GM19035 (cell line): ENCODE measurements at regions not wholly inside any gene's neighbourhood (a gene's known extent, or its start where the extent isn't known, plus 50 kb on each side); places are given as distances from the start of the nearest gene placed in this dataset.
"Not testable (repeated sequence)": the region's sequence is repeated elsewhere in the genome, so short reads cannot be mapped to it uniquely, and the experiment has no call there.

ENCODE experiments used
- ATAC-seq: cut with Tn5 transposase; IDR thresholded peaks from one replicate; pipeline ENCODE4 v1.9.1; 2021; ENCODE audit not compliant: unreplicated experiment

DNA sequence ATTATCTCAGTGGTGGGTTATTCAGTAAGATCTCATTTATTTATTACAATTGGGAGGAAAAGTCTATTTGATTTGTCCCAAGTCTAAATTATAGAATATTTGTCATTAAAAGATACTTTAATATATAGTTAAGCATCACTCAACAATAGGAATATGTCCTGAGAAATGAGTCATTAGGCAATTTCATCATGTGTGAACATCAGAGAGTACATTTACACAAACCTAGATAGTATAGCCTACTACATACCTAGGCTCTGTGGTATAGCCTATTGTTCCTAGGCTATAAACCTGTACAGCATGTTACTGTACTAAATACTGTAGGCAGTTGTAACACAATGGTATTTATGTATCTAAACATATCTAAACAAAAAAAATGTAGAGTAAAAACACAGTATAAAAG is 135.0 kb upstream of the RASA1 start:
- ATAC-seq, result no peak

DNA sequence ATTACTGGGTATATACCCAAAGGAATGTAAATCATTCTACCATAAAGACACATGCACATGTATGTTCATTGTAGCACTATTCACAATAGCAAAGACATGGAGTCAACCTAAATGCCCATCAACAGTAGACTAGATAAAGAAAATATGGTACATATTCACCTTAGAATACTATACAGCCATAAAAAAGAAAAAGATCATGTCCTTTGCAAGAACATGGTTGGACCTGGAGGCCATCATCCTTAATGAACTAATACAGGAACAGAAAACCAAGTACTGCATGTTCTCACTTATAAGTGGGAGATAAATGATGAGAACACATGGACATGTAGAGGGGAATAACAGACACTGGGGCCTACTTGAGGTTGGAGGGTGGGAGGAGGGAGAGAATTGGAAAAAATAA is 133.2 kb upstream of the RASA1 start:
- not testable (repeated sequence) for ATAC-seq

DNA sequence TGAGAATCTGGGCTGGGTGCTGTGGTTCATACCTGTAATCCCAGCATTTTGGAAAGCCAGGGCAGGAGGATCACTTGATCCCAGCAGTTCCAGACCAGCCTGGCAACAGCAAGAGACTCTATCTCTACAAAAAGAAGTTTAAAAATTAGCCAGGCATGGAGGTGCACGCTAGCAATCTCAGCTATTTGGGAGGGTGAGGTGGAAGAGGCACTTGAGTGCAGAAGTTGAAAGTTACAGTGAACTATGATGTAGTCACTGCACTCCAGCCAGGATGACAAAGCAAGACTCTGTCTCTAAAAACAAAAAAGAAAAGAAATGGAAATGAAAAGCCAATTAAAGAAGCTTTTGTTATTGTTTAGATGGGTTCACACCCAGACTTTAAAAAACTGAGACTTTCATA is 131.6 kb upstream of the RASA1 start:
- no peak for ATAC-seq

DNA sequence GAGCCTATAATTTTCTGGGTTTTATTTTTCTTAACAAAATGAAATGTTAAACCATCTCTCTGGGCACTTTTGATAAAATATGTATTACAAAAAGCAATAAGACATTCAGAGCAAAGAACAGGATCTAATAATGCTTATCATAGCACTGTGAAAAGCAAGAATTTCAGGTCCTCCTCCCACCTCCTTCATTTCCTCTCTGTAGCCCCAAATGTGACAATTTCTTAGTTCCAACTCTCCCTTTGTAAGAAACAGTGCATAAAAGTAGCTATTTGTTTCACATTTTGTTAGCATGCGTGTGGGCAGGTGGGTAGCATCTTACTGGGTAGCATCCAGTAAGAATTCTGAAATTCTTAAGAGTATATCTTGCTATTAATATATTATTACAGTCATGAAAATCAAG is 130.9 kb upstream of the RASA1 start:
- ATAC-seq, result no peak

DNA sequence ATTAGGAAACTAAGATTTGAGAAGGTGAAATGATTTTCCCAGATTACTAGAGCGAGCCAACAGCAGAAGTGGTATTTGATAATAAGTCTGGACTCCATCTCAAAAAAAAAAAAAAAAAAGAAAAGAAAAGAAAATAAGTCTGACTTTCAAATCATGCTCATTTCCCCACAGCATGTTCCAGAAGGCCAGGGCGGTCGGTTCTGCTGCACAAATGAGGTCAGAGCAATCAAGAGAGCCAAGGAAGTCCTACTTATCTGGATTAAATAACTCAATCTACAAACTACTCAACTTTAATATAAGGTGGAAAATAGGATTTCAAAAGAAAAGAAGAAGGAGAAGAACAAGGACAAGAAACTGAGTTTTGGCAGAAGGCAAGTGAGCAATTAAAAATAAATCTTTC is 130.4 kb upstream of the RASA1 start:
- no peak for ATAC-seq

DNA sequence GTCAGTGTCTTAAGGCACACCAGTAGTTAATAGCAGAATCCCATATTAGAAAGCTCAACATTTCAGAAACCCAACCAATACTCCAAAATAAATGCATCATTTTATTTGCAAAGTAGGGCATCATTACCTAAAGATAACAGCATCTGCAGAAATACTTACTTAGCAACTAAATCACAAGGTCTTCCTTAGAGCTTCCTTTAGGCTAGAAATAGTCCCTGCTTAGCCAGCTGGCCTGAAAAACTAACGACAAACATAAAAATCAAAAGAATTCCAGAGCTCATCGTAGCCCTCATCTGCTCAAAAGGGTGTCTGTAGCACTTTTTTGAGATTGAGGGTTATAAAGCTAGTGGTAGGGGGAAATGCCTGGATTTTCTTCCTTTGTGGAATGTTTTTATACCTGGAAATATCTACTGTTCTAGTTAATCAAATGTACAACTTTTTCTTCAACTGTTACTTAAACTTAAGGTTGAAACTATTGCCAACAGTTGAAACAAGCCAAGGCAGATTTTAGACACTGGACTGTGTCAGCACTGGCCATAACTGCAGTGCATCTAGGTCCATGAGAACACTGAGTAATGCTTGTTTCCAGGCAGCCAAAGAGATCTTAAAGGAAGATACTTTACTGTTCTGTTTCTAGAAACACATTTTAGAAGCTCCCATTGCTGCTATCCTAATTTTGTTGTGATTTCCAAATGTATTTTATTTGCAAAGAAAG is 129.4 kb upstream of the RASA1 start:
- ATAC-seq, result no peak

DNA sequence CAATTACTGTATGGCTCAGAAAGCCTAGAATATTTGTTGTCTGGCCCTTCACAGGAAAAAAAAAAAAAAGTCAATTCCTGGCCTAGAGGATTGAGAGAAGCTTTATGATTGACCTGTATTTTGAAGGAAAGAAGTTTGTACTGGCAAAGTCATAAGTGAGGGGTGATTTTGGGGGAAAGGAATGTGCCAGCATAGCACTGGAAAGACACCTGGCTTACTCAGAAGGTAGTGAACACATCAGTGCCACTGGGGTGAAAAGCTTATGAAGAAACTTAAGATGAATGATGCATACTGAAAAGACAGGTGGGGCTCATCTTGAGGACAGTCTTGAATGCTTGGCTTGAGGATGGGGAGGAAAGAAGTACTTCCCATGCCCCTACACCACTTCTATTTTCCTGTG is 127.9 kb upstream of the RASA1 start:
- no peak for ATAC-seq

DNA sequence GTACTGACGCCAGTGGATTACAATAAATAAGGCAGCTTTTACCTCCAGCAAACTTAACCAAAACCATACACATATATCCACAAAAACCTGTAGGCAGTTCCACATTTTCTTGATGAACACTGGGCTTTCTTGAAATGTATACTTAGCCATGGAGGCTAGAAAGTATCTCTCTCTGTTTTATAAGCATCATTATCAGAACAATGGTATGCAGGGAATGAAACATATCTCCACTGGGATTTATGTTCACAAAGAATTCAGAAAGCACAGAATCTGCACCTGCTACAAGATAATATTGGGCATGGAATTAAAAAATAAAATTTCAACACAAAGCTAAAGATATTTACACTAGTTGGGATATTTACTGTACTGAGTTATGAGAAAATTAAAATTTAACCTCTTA is 126.1 kb upstream of the RASA1 start:
- ATAC-seq, result no peak

DNA sequence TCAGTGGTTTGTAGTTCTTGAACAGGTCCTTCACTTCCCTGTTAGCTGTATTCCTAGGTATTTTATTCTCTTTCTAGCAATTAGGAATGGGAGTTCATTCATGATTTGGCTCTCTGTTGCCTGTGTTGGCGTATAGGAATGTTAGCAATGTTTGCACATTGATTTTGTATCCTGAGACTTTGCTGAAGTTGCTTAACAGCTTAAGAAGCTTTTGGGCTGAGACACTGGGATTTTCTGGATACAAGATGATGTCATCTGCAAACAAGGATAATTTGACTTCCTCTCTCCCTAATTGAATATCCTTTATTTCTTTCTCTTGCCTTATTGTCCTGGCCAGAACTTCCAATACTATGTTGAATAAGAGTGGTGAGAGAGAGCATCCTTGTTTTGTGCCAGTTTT is 121.8 kb upstream of the RASA1 start:
- ATAC-seq, result not testable (repeated sequence)

DNA sequence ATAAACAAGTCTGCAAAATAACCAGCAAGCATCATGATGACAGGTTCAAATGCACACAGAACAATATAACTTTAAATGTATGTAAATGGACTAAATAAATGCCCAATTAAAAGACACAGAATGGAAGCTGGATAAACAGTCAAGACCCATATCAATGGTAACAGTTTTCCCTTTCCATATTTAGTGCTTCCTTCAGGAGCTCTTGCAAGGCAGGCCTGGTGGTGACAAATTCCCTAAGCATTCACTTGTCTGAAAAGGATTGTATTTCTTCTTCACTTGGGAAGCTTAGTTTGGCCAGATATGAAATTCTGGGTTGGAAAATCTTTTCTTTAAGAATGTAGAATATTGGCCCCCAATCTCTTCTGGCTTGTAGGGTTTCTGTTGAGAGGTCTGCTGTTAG is 120.2 kb upstream of the RASA1 start:
- ATAC-seq, result no peak

DNA sequence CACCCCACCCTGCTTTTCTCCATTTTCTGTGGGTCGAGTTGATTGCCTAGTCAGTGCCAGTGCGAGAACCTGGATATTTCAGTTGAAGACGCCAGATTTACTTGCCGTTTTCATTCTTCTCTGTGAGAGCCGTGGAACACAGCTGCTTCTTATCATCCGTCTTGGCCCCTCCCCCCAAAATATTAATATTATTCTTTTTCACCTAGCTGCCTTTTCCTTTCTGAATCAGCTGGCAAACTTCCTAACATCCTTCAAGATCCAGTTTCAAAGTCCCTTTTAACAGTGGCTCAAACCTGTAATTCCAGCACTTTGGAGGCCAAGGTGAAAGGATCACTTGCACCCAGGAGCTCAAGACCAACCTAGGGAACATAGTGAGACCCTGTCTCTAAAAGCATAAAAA is 117.1 kb upstream of the RASA1 start:
- ATAC-seq, result no peak

DNA sequence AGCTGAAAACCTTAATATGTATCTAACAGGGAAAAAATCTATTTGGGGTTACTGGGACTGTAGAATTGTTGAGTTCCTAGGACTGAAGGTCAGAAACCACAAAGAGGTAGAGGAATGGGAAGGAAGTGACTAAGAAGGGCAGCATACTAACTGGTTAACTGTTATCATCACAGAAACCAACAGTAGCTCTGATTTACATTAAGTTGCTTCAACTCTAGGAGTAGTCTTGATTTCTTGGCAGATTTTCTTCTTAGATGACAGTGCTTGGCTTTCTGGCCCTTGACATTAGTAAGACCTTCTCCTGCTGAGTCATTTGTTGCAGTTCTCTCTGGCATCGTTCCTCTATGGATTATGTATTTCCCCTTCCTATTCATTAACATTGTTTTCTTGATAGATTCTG is 116.1 kb upstream of the RASA1 start:
- ATAC-seq, result no peak

DNA sequence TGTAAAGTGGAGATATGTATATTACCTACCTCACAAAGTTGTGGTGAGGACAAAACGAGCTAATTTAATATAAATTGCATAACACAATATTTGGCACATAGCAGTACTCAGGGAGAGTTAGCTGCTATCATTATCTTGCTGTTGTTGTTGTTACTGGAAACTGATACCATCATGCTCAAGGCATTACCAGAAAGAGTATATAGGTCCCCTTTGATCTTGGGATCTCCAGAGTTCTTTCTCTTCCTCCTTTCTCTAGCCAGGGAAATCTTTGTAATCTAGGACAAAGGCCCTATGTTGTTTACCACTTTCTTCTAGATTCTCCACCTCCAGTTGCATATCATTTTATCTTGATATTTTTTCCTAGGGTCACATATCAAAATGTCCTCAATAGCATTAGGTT is 114.8 kb upstream of the RASA1 start:
- no peak for ATAC-seq

DNA sequence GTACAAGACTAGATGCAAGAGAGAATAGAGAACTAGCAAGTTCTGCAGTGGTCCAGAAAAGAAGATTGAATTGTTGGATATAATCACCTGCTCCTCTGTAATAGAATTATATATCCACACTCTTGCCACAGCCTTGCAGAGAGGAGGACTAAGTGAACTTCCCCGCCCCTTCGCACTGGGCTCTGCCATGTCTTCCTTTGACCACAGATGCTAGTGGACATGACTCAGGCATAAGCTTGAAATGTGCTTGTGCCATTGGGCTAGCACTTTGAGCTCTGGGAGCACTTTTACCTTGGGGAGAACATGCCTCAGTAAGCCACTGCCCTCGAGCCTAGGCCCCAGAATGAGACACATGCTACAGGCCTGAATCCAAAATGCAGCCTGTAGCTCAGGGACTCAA is 113.5 kb upstream of the RASA1 start:
- no peak for ATAC-seq

DNA sequence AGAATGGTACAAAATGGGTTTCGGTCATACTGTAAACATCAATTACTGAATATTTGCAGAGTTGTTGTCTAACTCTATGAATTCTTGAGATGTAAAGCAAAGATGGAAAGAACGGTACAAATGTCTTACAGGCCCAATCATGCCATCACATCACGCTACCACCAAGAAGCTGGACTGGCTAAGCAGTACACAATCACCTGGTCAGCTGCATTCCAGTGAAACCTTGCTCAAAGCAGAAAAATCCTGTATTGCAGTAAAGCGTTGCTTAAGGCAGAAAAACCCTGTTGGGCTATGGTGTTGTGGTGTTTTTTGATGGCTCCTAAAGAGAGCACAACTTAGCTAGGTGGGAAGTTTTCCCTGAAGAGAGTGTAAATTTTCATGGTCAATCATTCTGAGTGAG is 112.6 kb upstream of the RASA1 start:
- no peak for ATAC-seq

DNA sequence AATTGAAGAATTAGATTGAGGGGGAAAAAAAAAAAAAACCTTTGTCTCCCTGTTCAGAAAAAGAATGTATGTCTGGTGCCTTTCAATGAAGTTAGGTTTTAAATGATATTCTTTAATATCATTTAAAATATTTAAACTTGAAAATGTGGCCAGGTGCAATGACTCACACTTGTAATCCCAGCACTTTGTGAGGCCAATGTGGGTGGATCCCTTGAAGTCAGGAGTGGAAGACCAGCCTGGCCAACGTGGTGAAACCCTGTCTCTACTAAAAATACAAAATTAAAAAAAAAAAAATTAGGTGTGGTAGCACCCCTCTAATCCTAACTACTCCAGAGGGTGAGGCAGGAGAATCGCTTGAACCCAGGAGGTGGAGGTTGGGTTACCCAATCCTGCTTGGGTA is 111.1 kb upstream of the RASA1 start:
- no peak for ATAC-seq

DNA sequence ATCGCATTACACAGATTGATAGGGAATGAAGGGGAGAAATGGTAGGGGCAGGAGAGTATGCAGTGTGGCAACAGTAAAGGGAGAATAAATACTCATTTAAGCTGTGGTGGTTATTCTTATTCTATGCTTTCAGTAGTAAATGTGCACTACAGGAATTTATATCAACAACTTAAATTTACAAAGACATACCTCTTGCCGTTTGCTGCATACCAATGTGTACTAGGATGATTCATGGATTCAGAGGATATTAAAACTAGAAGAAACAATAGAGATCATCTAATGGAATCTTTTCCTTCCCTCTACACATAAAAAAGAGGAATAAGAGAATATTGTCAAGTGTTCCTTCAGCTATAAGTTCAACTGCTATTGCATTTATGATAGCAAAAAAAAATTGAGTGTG is 103.3 kb upstream of the RASA1 start:
- no peak for ATAC-seq

DNA sequence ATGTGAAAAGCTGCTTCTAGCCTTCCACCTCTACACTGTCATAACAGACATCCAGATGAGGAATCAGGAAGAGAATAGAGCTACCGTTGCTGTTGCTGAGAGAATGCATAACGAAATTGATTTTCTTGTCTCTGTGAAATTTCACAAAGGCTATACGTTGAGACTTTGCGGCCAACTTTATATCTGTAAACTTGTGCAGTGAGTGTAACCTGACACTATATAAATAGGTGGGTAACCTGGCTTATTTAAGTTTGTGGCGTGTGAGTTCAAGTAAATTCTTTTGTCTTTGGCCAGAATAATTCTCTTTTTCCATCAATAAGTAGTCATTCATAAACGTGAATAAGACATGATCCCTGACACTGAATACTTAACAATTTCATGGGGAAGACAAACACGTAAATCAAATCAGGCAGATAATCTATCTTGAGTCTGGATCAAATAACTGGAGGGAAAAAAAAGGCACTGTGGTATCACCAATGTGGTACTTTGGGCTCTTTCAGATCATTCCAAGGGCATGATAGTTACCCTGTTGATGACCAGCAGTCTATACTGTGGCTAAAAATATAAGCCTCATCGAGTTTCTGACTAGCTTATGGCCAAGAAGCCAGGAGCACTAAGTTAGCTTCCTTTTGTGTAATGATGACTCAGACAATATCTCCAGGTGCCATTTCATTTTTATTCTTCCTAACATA is 98.2 kb upstream of the RASA1 start:
- ATAC-seq, result no peak

DNA sequence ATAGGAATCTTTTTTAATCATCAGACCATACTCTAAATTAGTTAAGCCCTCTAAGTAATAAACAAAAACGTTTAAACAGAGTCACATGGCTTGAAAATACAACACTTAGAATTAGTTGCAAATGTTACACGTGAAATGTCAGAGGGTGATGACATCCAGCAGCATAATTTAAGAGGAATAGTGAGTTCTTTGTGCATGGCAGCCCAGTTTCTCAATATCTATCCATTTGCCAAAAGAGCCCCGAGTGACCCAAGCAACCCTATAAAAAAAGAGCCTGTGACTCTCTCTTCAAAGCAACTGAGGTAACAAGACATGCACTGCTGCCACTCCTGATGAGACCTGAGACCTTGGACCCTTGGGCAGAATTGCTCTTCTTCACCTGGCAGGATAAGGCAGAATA is 96.9 kb upstream of the RASA1 start:
- ATAC-seq, result no peak

DNA sequence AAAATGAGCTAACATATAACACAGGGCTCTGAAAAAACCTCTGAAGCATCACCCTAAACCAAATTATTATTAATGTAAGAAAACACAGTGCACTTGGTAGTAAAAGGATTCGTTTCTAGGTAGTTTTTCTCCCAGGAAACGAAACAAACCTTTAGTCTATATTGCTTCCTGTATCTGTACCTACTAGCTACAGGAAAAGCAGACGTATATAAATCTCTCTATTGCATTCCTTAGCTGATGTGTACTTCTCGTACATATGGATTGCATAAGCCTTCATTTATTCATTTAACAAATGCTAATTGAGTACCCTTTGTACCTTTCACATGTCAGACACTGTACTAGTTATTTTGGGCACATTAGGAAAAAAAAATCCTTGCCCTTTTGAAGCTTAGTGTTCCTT is 85.0 kb upstream of the RASA1 start:
- ATAC-seq, result no peak

DNA sequence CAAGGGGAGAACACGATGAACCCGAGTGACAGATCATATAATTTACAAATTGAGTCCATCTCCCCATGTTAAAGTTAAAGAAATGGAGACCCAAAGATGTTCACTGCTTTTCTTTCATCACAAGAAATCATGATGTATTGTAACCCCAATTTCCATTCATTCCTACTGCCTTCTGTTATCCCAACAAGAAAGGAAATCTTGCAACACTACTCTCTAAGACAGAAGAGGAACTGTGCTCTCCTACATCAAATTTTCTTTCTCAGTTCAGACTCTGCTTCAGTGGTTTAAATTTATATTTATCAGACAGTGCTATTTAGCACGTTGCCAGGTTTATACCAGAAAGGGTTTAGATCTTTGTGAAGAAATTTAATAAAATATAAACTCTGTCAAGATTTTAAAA is 83.8 kb upstream of the RASA1 start:
- no peak for ATAC-seq

DNA sequence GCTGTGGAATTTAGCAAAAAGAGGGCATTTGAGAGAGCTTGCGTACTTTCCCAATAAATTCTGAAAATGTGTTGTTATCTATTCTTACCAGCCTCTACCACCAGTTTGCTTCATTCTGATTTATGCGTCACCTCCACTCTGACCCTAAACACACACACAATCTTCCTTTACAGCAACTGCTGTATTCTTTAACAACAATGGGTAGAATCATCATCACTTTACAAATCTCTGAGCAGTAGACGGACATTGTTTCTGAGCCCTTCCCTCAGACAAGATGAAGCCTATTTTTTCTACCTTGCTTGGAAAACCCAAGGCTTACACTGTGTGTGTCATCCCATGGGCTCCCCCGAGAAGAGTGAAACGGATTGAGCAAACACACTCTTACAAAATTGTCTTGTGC is 83.1 kb upstream of the RASA1 start:
- ATAC-seq, result no peak

DNA sequence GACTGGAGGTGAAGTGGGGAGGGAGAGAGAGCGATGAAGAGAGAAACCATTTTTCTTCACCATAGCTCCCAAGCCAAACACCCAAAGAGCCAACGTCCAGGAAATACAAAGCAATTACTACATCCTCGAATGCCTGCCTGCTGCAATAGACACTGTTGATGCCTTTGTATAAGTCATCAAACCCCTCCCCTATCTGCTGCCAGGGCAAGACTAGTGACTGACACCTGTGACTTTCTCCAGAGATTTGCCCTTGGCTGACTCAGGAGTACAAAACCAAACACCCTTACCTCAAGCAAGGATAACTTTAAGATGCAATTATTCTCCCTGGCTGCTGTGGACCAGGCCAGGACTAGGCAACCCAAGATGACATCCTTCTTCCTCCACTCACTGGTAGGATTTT is 81.8 kb upstream of the RASA1 start:
- no peak for ATAC-seq
